ENCODE measurements at regions not wholly inside any gene's neighbourhood (a gene's known extent, or its start where the extent isn't known, plus 50 kb on each side); places are given as distances from the start of the nearest gene placed in this dataset.

DNA sequence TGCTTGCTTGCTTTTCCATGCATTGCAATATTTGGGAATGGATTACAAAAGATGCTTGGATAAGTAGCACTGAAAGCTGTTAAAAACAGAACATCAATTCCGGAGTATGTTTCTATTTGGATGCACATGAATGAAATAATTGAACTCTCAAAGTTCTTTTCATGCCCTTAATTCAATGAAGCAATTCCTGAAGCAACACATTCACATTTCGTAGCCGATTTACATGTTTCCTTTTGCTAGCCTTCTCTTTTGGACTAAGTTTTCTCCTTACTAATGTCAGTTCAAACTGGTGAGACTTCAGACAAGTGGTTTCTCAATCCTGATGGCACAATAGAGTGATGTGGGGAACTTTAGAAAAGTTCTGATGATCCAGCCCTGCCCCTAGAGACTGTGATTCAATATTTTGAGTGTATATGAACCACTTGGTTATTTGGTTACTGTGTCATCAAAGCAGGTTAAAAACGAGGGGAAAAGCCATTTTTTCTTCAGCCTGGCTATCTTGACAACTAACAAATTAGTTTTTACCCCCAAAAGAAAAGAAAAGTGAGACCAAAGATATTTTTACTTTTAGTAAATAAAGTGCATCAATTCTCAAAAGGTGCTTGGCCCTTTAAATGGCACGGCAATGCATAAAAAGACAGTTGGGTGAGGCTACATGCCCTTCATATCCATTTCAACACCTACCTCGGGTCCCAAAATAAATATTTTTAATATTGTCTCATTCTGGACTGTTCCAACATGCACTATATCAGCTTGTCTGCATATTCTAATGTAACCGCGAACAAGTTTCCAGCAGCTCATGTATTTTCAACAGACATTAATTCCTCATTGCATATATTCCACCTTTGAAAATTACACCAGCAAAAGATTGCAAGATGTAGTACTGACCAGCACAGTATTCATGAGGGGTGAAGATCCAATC lies 90.1 kb upstream of the RPL34 start:
- in situ Hi-C loops (cut with MboI; ENCODE audit: low sequenced_read_pairs): no loop called here

- in situ Hi-C loops (cut with MboI; ENCODE audit: low sequenced_read_pairs): no loop called here
These were observed 91.3 kb upstream of the RPL34 start for GRCh38 chr4:108529102-108529501.

DNA sequence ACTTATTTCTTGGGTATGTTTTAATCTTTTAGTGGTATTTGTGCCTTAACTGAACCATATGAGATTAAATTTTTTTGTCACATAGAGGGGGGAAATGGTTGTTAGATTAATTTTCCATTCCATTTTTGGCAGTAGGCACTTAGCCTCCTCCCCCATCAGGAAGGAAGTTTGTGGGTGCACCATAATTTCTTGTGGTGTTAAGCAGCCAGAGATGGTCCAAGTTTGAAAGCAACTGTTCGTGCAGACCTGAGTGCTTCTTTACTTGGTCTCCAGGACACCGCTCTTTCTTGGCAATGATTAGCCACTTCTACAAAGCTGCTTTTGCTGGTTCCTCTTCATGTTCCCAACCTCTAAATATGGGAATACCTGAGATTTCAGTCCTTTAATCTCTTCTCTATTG lies 92.7 kb upstream of the RPL34 start:
- in situ Hi-C loops (cut with MboI; ENCODE audit: low sequenced_read_pairs): no loop called here

DNA sequence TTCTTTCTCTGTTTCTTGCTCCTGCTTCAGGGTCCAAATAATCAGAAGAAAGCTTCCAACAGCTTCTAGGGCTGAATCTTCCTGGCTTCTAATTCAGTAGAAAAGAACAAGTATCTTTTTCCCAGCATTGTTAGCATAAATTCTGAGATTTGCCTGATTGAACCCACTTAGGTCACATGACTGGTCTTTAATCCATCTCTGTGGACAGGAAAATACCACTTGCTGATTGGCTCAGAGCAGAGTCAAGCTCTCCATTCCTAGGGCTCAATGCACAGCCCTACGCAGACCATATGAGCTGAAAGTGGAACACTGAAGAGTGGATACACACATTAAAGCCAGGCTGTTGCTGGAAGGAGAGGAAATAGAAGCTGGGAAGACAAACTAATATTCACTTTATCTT lies 99.6 kb upstream of the RPL34 start:
- in situ Hi-C loops (cut with MboI; ENCODE audit: low sequenced_read_pairs): no loop called here

DNA sequence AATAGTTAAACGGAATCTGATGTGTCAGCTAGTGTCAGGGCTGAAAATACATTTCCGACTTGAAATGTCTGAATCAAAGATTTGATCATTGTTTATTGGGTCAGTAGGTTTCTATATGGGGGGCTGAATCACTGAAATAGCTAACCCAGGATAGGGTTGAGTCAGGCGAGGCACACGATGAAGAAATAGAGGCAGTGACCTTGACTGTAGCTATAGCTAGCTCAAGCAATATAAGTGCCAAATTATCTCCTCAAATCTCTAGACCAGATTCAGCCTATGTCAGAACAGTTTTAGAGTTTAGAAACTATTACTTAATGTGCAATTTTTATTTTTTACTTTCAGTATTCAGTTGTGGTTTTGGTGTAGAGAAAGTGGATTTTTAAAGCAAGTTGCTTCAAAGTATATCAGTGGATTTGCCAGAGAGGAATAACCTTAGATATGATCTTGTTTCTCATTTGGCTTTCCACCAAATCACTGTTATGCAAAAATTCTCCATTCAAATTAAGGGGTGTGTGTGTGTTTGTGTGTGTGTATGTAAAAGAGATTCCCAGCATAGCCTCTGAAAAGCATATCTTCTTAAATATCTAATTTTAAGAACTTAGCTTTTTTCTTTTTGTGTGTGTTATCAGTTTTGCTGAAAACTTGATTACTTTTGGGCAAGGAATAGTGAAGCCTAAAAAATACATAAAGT lies 100.3 kb upstream of the RPL34 start:
- in situ Hi-C loops (cut with MboI; ENCODE audit: low sequenced_read_pairs): no loop called here

GRCh38 chr4:108519208-108519833 lies 101.1 kb upstream of the RPL34 start:
- in situ Hi-C loops (cut with MboI; ENCODE audit: low sequenced_read_pairs): no loop called here

GRCh38 chr4:108512615-108513505 lies 107.5 kb upstream of the RPL34 start:
- in situ Hi-C loops (cut with MboI; ENCODE audit: low sequenced_read_pairs): no loop called here

GRCh38 chr4:108511618-108512017 lies 108.8 kb upstream of the RPL34 start:
- in situ Hi-C loops (cut with MboI; ENCODE audit: low sequenced_read_pairs): no loop called here

DNA sequence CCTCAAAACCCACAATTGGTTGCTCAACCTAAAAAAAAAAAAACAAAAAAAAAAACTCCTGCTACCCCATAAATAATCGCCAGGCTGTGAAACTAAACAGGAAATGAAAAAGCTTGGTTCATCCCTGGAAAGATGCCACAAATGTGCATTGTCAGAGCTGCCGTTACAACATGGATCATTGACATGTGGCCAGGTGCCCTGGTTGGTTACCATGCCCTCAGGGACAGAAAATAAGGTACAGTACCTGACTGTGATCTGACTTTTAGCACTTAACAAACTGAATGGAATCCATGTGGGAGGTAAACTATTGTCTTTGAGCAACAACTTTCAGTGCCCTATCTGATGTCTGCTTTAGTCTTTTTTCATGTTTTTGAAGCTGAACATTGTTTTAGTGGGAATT lies 118.0 kb upstream of the RPL34 start:
- in situ Hi-C loops (cut with MboI; ENCODE audit: low sequenced_read_pairs): no loop called here

- in situ Hi-C loops (cut with MboI; ENCODE audit: low sequenced_read_pairs): no loop called here
These were observed 121.5 kb upstream of the RPL34 start for GRCh38 chr4:108498925-108499324.

DNA sequence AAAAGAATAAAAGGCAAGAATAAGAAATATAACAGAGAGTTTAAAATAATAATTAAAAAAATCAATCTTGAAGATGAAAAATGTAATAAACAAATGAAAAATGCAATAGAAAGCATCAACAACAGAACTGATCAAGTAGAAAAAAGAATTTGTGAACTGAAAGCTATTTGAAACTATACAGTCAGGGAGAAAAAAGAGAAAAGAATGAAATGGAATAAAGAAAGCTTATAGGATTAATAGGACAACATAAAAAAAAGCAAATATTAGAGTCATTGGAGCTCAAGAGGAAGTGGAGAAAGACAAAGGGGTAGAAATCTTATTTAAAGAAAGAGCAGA lies 126.8 kb upstream of the RPL34 start:
- in situ Hi-C loops (cut with MboI; ENCODE audit: low sequenced_read_pairs): no loop called here

GRCh38 chr4:108492816-108493595 lies 127.4 kb upstream of the RPL34 start:
- in situ Hi-C loops (cut with MboI; ENCODE audit: low sequenced_read_pairs): no loop called here

DNA sequence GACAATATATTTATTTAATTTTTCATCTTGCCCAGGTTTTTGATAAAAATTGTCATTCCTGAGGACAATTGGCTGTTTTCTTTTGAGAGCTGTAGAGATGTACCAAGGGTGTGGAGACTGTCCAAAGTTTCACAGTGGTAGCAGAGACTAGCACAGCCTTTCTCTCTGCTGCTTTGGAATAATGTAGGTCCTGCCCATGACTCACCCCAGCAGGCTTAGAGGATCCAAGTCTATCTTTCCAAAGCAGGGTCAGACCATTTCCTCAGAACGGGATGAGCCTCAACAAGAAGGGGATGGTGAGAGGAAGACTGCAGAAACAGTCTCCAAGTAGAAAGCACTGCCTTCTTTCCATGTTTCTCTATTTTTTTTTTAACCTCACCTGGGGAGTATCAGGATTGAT lies 131.5 kb upstream of the RPL34 start:
- in situ Hi-C loops (cut with MboI; ENCODE audit: low sequenced_read_pairs): no loop called here

DNA sequence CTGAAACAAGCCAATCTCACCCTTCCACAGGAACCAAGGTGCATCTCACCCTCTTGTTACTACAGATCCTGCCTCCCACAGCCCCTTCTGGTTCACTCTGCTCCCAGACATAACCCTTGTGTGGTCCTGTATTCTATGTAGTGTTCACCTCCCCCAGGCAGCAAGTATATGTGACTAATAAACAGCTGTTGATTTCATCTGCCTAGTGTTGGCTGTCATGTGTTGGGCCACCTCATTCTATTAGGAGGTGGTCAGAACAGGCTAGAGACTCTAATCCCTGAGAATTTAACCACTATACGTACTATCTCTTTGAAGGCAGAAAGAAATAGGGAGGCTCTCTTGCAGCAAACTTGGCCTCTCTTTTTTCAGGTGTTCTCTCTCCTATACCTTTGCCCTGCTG lies 134.3 kb upstream of the RPL34 start:
- in situ Hi-C loops (cut with MboI; ENCODE audit: low sequenced_read_pairs): no loop called here

GRCh38 chr4:108484187-108484586 lies 136.2 kb upstream of the RPL34 start:
- in situ Hi-C loops (cut with MboI; ENCODE audit: low sequenced_read_pairs): no loop called here

DNA sequence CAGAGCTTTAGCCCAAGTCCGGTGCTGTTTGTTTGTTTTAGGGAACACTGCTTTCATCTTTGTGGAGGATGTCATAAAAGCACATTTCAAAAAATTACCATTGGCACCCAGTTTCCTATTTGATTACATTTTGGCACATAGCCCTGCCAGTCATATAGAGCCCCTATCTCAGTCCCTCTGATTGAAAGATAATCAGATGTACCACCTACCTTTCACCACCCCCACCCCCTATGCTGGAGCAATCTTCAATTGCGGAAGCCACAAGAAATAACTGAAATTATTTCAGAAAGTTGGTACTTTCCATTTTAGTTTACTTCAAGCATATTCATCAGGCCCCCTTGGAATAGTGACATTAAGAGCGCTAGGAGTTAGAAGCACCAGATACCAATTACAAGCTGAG lies 136.7 kb upstream of the RPL34 start:
- in situ Hi-C loops (cut with MboI; ENCODE audit: low sequenced_read_pairs): no loop called here

GRCh38 chr4:108483079-108483478 lies 137.3 kb upstream of the RPL34 start:
- in situ Hi-C loops (cut with MboI; ENCODE audit: low sequenced_read_pairs): no loop called here

DNA sequence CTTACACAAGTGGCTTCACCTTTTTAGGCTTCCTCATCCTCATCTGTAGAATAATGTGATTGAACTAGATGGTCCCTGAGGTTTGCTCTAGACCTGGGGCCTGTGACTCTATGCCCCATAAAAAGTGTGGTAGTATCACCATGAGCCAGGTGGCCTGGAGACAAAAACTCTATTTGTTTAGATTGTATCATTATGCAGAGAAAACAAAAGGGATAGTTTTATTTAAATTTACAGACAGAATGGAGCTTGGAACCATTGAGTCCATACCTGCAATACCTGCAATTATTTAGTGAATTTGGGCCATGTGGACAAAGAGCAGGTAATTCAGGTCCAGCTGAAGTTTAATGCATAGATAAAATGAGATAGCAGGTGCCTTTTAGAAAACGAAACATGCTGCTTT lies 139.5 kb upstream of the RPL34 start:
- in situ Hi-C loops (cut with MboI; ENCODE audit: low sequenced_read_pairs): no loop called here

- in situ Hi-C loops (cut with MboI; ENCODE audit: low sequenced_read_pairs): no loop called here
These were observed 142.8 kb upstream of the RPL34 start for GRCh38 chr4:108477527-108478108.

GRCh38 chr4:108473163-108473720 lies 147.1 kb upstream of the RPL34 start:
- in situ Hi-C loops (cut with MboI; ENCODE audit: low sequenced_read_pairs): no loop called here
